ENCODE measurements at regions not wholly inside any gene's neighbourhood (a gene's known extent, or its start where the extent isn't known, plus 50 kb on each side); places are given as distances from the start of the nearest gene placed in this dataset.

GRCh38 chr7:25950488-25951413, 201.2 kb upstream of the NFE2L3 start:
- no peak overlapping the region for H3K27ac ChIP-seq (ENCODE audit: low read length in 2 of 2)
- DNase-seq (peak; percentile 90), ATAC-seq (ENCODE audit: low read depth) (peak; percentile 90)
- H4K20me1 ChIP-seq (ENCODE audit: control insufficient read depth, insufficient read depth, low read length, poor library complexity, severe bottlenecking): no peaks in the 10 kb centered on the region
- peak overlapping the region; percentile 59 for H2AFZ ChIP-seq (ENCODE audit: insufficient read depth, low read depth, low read length, poor library complexity, severe bottlenecking)
- intact Hi-C loops (cut with micrococcal nuclease): loop anchor here (1.0 to 5.0 kb wide), 5 partner anchors 18 to 342 kb away; partner anchors contain the start of genes CBX3, HNRNPA2B1 and SNX10
- Mint-ChIP-seq H3K9me3 (ENCODE audit: insufficient read depth) (peaks cover 2% of the 10 kb centered on the region), H3K27me3 (peaks cover 35% of the 10 kb centered on the region), H3K4me3 (peak overlapping the region; percentile 89), H3K4me1 (peaks cover 35% of the 10 kb centered on the region), H3K27ac (peak overlapping the region; percentile 78)
- peaks cover 32 to 33% of the 10 kb centered on the region in 2 donors for H3K4me1 ChIP-seq (ENCODE audit: control insufficient read depth in 2 of 2, insufficient read depth in 2 of 2, low read length in 2 of 2)
- 1% methylated on average over 72 of the region's 86 CpGs for WGBS (ENCODE audit: insufficient coverage)
- H3K9me3 ChIP-seq (ENCODE audit: control extremely low read depth in 1 of 3, control insufficient read depth in 2 of 3, insufficient read depth in 1 of 3, low read length in 2 of 3): peaks cover 0 to 11% (median 0%) of the 10 kb centered on the region in 3 donors
- ChIA-PET POLR2A (interaction anchor here (0.9 kb wide), 1 partner anchor 249 kb away, joined by 3 read pairs; no protein-coding TSS in a partner anchor), CTCF (interaction anchor here (0.6 to 1.0 kb wide), 2 partner anchors 112 to 1834 kb away, joined by 3 read pairs; no protein-coding TSS in a partner anchor)
- peak overlapping the region; percentile 66 for H3K9ac ChIP-seq (ENCODE audit: low read length)
- H3K4me2 ChIP-seq (replicated peaks; ENCODE audit: low read depth, low read length, poor library complexity, severe bottlenecking): peak overlapping the region; percentile 96
- no peaks in the 10 kb centered on the region for H3K79me2 ChIP-seq (ENCODE audit: control insufficient read depth, insufficient read depth, low read length)
- TF ChIP-seq CTCF (IDR thresholded peaks at IDR 0.05) (no peak), EZH2 (IDR thresholded peaks at IDR 0.05; ENCODE audit: borderline replicate concordance, insufficient read depth, low read depth, low read length, poor library complexity, severe bottlenecking) (no peak)
- H3K4me3 ChIP-seq (ENCODE audit: control extremely low read depth in 1 of 5, extremely low read depth in 1 of 5, insufficient read depth in 1 of 5, low read depth in 2 of 5, low read length in 4 of 5): peak overlapping the region in 4 of 5 experiments; percentile 33 to 67 (median 52)
- no peaks in the 10 kb centered on the region for H3K36me3 ChIP-seq (replicated peaks in 1 of 2; ENCODE audit: control extremely low read depth in 1 of 2, control insufficient read depth in 1 of 2, extremely low read depth in 1 of 2, insufficient read depth in 2 of 2, low read length in 1 of 2)
- peaks cover 0 to 38% (median 34%) of the 10 kb centered on the region in 4 experiments for H3K27me3 ChIP-seq (replicated peaks in 1 of 4; ENCODE audit: control extremely low read depth in 1 of 4, control insufficient read depth in 3 of 4, insufficient read depth in 4 of 4, low read length in 3 of 4)
